ENCODE measurements at regions not wholly inside any gene's neighbourhood (a gene's known extent, or its start where the extent isn't known, plus 50 kb on each side); places are given as distances from the start of the nearest gene placed in this dataset.
"Not testable (repeated sequence)": the region's sequence is repeated elsewhere in the genome, so short reads cannot be mapped to it uniquely, and the experiment has no call there.

DNA sequence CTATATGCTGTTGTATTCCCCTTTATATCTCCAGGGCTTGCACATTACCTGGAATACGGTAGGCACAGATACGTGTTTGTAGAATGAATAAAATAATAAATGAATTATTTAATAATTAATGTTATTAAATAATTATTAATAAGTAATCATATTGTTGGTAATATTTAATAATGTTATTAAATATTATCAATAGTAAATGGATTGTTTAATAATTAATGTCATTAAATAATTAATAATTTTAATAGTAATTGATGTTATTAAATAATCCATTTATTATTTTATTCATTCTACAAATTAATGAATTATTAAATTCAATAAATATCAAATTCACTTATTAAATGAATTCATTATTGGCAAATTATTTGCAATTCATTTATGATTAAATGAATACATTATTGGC lies 175.1 kb downstream of the MATN1 start:
- Histone ChIP-seq H3K27ac (no peak overlapping the region), H3K4me3 (no peak overlapping the region), H3K27me3 (no peaks in the 10 kb centered on the region), H3K4me1 (no peaks in the 10 kb centered on the region), H3K36me3 (no peaks in the 10 kb centered on the region), H3K9me3 (peaks cover 0 to 8% (median 0%) of the 10 kb centered on the region in 4 donors)
- 87 to 94% methylated on average over 2 of the region's 2 CpGs for WGBS, 2 donors
- DNase-seq (ENCODE audit: low spot score in 2 of 2): no peak
- TF ChIP-seq EP300 (IDR thresholded peaks at IDR 0.05) (no peak), POLR2A (IDR thresholded peaks at IDR 0.05) (no peak)
- TF ChIP-seq, protein P1, sequence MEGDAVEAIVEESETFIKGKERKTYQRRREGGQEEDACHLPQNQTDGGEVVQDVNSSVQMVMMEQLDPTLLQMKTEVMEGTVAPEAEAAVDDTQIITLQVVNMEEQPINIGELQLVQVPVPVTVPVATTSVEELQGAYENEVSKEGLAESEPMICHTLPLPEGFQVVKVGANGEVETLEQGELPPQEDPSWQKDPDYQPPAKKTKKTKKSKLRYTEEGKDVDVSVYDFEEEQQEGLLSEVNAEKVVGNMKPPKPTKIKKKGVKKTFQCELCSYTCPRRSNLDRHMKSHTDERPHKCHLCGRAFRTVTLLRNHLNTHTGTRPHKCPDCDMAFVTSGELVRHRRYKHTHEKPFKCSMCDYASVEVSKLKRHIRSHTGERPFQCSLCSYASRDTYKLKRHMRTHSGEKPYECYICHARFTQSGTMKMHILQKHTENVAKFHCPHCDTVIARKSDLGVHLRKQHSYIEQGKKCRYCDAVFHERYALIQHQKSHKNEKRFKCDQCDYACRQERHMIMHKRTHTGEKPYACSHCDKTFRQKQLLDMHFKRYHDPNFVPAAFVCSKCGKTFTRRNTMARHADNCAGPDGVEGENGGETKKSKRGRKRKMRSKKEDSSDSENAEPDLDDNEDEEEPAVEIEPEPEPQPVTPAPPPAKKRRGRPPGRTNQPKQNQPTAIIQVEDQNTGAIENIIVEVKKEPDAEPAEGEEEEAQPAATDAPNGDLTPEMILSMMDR (IDR thresholded peaks at IDR 0.05): no peak

DNA sequence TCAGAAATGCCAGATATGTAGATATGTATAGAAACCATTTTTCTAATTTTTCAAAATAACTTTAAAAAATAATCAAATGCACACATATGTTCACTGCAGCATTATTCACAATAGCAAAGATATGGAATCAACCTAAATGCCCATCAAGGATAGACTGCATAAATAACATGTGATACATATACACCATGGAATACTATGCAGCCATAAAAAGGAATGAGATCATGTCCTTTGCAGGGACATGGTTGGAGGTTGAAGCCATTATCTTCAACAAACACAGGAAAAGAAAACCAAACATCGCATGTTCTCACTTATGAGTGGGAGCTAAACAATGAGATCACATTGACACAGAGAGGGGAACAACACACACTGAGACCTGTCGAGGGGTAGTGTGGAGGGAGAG lies 176.1 kb downstream of the MATN1 start:
- H3K9me3 ChIP-seq; H3K4me3 ChIP-seq; H3K4me1 ChIP-seq; DNase-seq (ENCODE audit: low spot score in 2 of 2); H3K27me3 ChIP-seq; H3K27ac ChIP-seq; H3K36me3 ChIP-seq: not testable (repeated sequence)
- WGBS, 2 donors: 55 to 86% methylated on average over 2 of the region's 2 CpGs

DNA sequence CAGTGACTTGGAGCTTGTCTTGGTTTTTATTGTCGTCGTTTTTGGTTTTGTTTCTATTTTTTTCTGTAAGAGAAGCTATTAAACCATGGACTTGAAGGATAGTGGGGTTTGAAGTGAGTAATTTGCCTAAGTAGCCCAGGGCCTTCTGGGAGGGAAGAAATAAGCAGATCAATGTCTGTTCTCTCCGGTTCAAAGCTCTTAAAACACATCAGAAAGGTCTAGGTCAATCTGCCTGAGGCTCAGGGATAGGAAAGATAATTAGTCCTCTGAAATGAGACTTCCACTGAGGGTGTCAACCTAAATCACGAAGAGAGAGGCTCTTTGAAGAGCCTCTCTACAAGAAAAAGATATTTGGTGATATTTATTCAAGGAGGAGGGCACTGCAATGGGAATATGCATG lies 178.0 kb downstream of the MATN1 start:
- no peak for DNase-seq (ENCODE audit: low spot score in 2 of 2)
- TF ChIP-seq EP300 (IDR thresholded peaks at IDR 0.05) (no peak), POLR2A (IDR thresholded peaks at IDR 0.05) (no peak)
- TF ChIP-seq, protein P1 (IDR thresholded peaks at IDR 0.05): no peak
- H3K4me3 ChIP-seq: no peak overlapping the region
- 19 to 23% methylated on average over 4 of the region's 4 CpGs for WGBS, 2 donors
- H3K9me3 ChIP-seq: peaks cover 0 to 4% (median 0%) of the 10 kb centered on the region in 4 donors
- no peaks in the 10 kb centered on the region for H3K27me3 ChIP-seq
- H3K36me3 ChIP-seq: no peaks in the 10 kb centered on the region
- H3K27ac ChIP-seq: no peak overlapping the region
- no peaks in the 10 kb centered on the region for H3K4me1 ChIP-seq

DNA sequence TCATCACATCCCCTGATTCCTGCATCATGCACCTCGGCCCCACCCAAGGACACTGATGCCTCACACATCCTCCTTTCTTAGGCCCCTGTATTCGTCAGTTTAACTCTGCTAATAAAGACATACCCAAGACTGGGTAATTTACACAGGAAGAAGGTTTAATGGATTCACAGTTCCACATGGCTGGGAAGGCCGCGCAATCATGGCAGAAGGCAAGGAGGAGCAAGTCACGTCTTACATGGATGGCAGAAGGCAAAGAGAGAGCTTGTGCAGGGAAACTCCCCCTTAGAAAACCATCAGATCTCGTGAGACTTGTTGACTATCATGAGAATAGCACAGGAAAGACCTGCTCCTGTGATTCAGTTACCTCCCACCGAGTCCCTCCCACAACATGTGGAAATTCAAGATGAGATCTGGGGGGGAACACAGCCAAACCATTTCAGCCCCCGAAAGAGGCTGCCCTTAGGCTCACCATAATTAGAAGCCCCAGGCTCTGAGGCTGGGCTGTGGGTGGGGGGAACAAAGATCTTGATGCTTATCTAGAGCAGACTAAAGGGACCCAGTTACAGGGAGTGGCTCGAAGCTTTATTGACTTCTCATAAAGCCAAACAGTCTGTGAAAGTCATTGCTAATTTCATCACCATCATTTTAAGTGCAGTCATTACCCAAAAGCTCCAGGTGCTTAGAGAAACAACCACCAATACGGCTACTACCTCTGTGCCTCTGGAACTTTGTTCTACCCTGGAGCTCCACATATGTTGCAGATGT lies 181.5 kb downstream of the MATN1 start:
- TF ChIP-seq EP300 (IDR thresholded peaks at IDR 0.05) (no peak), POLR2A (IDR thresholded peaks at IDR 0.05) (no peak)
- TF ChIP-seq, protein P1 (IDR thresholded peaks at IDR 0.05): no peak
- Histone ChIP-seq H3K4me3 (no peak overlapping the region), H3K36me3 (no peaks in the 10 kb centered on the region), H3K27ac (no peak overlapping the region), H3K4me1 (no peaks in the 10 kb centered on the region), H3K9me3 (no peaks in the 10 kb centered on the region), H3K27me3 (no peaks in the 10 kb centered on the region)
- WGBS, 2 donors: 77 to 85% methylated on average over 10 of the region's 10 CpGs
- no peak for DNase-seq (ENCODE audit: low spot score in 2 of 2)

DNA sequence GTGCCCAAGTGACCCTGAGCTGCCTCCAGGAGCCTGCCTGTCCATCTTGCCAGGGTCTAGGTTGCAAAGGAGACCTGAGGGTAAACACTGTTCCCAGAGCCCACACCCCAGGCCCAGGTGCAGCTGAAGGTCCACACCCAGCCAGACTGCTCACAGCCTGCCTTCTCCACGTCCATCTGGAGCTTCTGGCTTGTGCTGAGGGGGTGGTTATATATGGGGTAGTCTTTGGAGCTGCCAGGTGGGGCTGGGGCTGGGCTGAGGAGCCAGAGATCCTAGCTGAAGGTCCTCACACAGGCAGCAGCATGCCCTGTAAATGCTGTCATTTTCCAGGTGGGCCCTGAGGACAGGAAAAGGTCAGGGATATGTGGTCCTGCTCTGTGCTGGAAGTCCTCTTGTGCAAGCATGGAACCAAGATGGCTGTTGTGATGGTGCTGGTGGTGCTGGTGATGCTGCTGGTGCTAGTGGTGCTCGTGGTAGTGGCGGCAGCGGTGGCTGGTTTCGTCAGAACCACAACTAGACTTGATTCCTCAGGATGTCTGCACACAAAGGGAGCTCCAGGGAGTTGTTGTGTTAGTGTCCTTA lies 182.7 kb downstream of the MATN1 start:
- Histone ChIP-seq H3K27ac (no peak overlapping the region), H3K36me3 (no peaks in the 10 kb centered on the region), H3K27me3 (no peaks in the 10 kb centered on the region), H3K9me3 (no peaks in the 10 kb centered on the region), H3K4me1 (no peaks in the 10 kb centered on the region), H3K4me3 (no peak overlapping the region)
- 69 to 75% methylated on average over 5 of the region's 5 CpGs for WGBS, 2 donors
- no peak for DNase-seq (ENCODE audit: low spot score in 2 of 2)
- TF ChIP-seq, protein P1 (IDR thresholded peaks at IDR 0.05): no peak
- TF ChIP-seq EP300 (IDR thresholded peaks at IDR 0.05): no peak
- TF ChIP-seq POLR2A (IDR thresholded peaks at IDR 0.05): no peak
